Liver (tissue), 8 donors: ENCODE measurements at regions not wholly inside any gene's neighbourhood (a gene's known extent, or its start where the extent isn't known, plus 50 kb on each side); places are given as distances from the start of the nearest gene placed in this dataset.

Experiments used
- DNase-seq: peaks from one replicate; pipeline ENCODE4 v3.0.0-alpha.2; 2017; ENCODE audit warnings: low spot score
- H3K27ac ChIP-seq, 2 donors: one replicate each; pipeline ENCODE4 v1.7.0; 2013; ENCODE audit warnings: inconsistent platforms in 2 of 2, low read length in 2 of 2, control low read depth in 1 of 2, low read depth in 1 of 2, mild to moderate bottlenecking in 1 of 2
- H3K27me3 ChIP-seq, 4 donors: one replicate each; pipeline versions ENCODE4 v1.6.1 to v1.7.0; 2013; ENCODE audit warnings: low read length in 3 of 4, inconsistent platforms in 1 of 4, mild to moderate bottlenecking in 1 of 4, moderate library complexity in 1 of 4; ENCODE audit not compliant: control insufficient read depth in 4 of 4, insufficient read depth in 4 of 4
- H3K36me3 ChIP-seq, 4 donors: one replicate each; pipeline versions ENCODE4 v1.6.1 to v1.7.0; 2013; ENCODE audit warnings: low read length in 3 of 4, mild to moderate bottlenecking in 3 of 4, low read depth in 1 of 4, moderate library complexity in 1 of 4; ENCODE audit not compliant: control insufficient read depth in 4 of 4, insufficient read depth in 3 of 4
- H3K4me1 ChIP-seq, 4 donors: one replicate each; pipeline versions ENCODE4 v1.6.1 to v1.7.0; 2013; ENCODE audit warnings: low read length in 3 of 4, mild to moderate bottlenecking in 3 of 4, moderate library complexity in 1 of 4; ENCODE audit not compliant: control insufficient read depth in 4 of 4, insufficient read depth in 4 of 4
- H3K4me3 ChIP-seq, 3 donors: one replicate each; pipeline versions ENCODE4 v1.6.1 to v1.7.0; 2013; ENCODE audit warnings: low read length in 3 of 3, control low read depth in 1 of 3, low read depth in 1 of 3, mild to moderate bottlenecking in 1 of 3
- H3K9ac ChIP-seq, 2 donors: one replicate each; pipeline ENCODE4 v1.7.0; 2013; ENCODE audit warnings: low read length in 2 of 2, mild to moderate bottlenecking in 2 of 2, moderate library complexity in 2 of 2, control low read depth in 1 of 2, low read depth in 1 of 2
- H3K9me3 ChIP-seq, 4 donors: one replicate each; pipeline versions ENCODE4 v1.6.1 to v1.7.0; 2013; ENCODE audit warnings: low read length in 3 of 4; ENCODE audit not compliant: control insufficient read depth in 4 of 4
- CTCF ChIP-seq: fragments of 150-350 bp; IDR thresholded peaks from 2 replicates; pipeline ENCODE4 v1.5.1; 2017; ENCODE audit warnings: improper control_type of control experiment, low read depth, low read length; ENCODE audit not compliant: missing input control
- EGR1 ChIP-seq, 2 donors: IDR thresholded peaks; 2 replicates each; pipeline ENCODE4 v1.6.1; 2016 to 2018; ENCODE audit warnings: antibody characterized with exemption in 2 of 2, low read depth in 2 of 2
- FOXA1 ChIP-seq: IDR thresholded peaks from 2 replicates; pipeline ENCODE4 v1.6.1; 2016; ENCODE audit warnings: antibody characterized with exemption
- FOXA2 ChIP-seq: IDR thresholded peaks from 2 replicates; pipeline ENCODE4 v1.6.1; 2016; ENCODE audit warnings: antibody characterized with exemption
- HNF4A ChIP-seq, 2 donors: conservative IDR thresholded peaks; 2 replicates each; pipeline ENCODE4 v1.6.1; 2016; ENCODE audit warnings: antibody characterized with exemption in 2 of 2, mild to moderate bottlenecking in 2 of 2
- HNF4G ChIP-seq: IDR thresholded peaks from 2 replicates; pipeline ENCODE4 v1.6.1; 2016; ENCODE audit warnings: antibody characterized with exemption
- JUND ChIP-seq, 2 donors: IDR thresholded peaks; 2 replicates each; pipeline ENCODE4 v1.6.1; 2016; ENCODE audit warnings: antibody characterized with exemption in 2 of 2
- MAX ChIP-seq: IDR thresholded peaks from 2 replicates; pipeline ENCODE4 v1.6.1; 2016; ENCODE audit warnings: antibody characterized with exemption
- RXRA ChIP-seq, 2 donors: IDR thresholded peaks; 2 replicates each; pipeline ENCODE4 v1.6.1; 2017 to 2018; ENCODE audit warnings: antibody characterized with exemption in 2 of 2, mild to moderate bottlenecking in 1 of 2
- SP1 ChIP-seq: IDR thresholded peaks from 2 replicates; pipeline ENCODE4 v1.6.1; 2018; ENCODE audit warnings: antibody characterized with exemption, mild to moderate bottlenecking
- TAF1 ChIP-seq: conservative IDR thresholded peaks from 2 replicates; pipeline ENCODE4 v1.6.1; 2016; ENCODE audit warnings: antibody characterized with exemption, mild to moderate bottlenecking
- YY1 ChIP-seq: IDR thresholded peaks from 2 replicates; pipeline ENCODE4 v1.6.1; 2016; ENCODE audit warnings: antibody characterized with exemption, mild to moderate bottlenecking
- ZBTB33 ChIP-seq: IDR thresholded peaks from 2 replicates; pipeline ENCODE4 v1.6.1; 2016; ENCODE audit warnings: antibody characterized with exemption
- WGBS: extraction: QIAGEN DNeasy Blood & Tissue Kit; methylation state at CpG from one replicate; pipeline ENCODE4 v1.1.7; 2013; 5-methylcytosine and 5-hydroxymethylcytosine counted together
- TF ChIP-seq, protein P1 (sequence below): IDR thresholded peaks from 2 replicates; pipeline ENCODE4 v1.6.1; 2016; ENCODE audit warnings: antibody characterized with exemption
- TF ChIP-seq, protein P2 (sequence below): IDR thresholded peaks from 2 replicates; pipeline ENCODE4 v1.6.1; 2016; ENCODE audit warnings: antibody characterized with exemption, mild to moderate bottlenecking
- donor health status: healthy.
- donor health status: healthy.
- donor health status: healthy.
- donor health status: healthy.
- donor health status: healthy.

- DNase-seq: no peak
- Histone ChIP-seq H3K9me3 (no peaks in the 10 kb centered on the region), H3K36me3 (no peaks in the 10 kb centered on the region), H3K27me3 (no peaks in the 10 kb centered on the region), H3K27ac (no peak overlapping the region), H3K4me1 (no peaks in the 10 kb centered on the region), H3K9ac (no peak overlapping the region), H3K4me3 (no peak overlapping the region)
- WGBS: 58% methylated on average over 2 of the region's 2 CpGs
- TF ChIP-seq EGR1 (IDR thresholded peaks at IDR 0.05; ENCODE audit: low read depth in 2 of 2) (no peak), MAX (no peak), SP1 (no peak), RXRA (IDR thresholded peaks at IDR 0.05) (no peak), TAF1 (no peak), YY1 (no peak), ZBTB33 (no peak)
- TF ChIP-seq, protein P1, sequence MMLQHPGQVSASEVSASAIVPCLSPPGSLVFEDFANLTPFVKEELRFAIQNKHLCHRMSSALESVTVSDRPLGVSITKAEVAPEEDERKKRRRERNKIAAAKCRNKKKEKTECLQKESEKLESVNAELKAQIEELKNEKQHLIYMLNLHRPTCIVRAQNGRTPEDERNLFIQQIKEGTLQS: no peak
Measured at GRCh38 chrY:8814143-8814542, 523.1 kb upstream of the TSPY4 start.

DNA sequence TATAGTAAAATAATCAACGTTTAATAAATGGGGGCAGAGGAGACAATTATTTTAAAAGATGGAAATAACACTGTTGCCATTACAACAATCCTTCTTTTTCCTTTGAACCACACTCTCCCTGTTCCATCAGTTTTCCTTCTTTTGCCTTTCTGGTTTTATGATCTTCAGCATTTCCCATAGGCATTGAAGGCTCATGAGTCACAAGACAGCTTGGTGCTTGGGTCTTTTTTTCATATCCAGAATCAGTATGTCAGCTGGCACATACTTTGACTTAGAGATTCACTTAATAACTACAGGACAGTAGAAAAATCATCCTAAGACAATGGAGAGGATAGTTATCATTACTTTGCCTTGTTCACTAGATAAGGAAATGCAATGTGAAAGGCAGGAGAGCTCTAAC, 521.6 kb upstream of the TSPY4 start:
- DNase-seq: no peak
- TF ChIP-seq YY1 (no peak), CTCF (no peak), MAX (no peak), HNF4G (no peak), TAF1 (no peak), JUND (IDR thresholded peaks at IDR 0.05) (no peak), FOXA1 (no peak), EGR1 (IDR thresholded peaks at IDR 0.05; ENCODE audit: low read depth in 2 of 2) (no peak), FOXA2 (no peak), HNF4A (conservative IDR thresholded peaks at IDR 0.05) (no peak), RXRA (IDR thresholded peaks at IDR 0.05) (no peak)
- TF ChIP-seq, protein P1: no peak
- TF ChIP-seq, protein P2, sequence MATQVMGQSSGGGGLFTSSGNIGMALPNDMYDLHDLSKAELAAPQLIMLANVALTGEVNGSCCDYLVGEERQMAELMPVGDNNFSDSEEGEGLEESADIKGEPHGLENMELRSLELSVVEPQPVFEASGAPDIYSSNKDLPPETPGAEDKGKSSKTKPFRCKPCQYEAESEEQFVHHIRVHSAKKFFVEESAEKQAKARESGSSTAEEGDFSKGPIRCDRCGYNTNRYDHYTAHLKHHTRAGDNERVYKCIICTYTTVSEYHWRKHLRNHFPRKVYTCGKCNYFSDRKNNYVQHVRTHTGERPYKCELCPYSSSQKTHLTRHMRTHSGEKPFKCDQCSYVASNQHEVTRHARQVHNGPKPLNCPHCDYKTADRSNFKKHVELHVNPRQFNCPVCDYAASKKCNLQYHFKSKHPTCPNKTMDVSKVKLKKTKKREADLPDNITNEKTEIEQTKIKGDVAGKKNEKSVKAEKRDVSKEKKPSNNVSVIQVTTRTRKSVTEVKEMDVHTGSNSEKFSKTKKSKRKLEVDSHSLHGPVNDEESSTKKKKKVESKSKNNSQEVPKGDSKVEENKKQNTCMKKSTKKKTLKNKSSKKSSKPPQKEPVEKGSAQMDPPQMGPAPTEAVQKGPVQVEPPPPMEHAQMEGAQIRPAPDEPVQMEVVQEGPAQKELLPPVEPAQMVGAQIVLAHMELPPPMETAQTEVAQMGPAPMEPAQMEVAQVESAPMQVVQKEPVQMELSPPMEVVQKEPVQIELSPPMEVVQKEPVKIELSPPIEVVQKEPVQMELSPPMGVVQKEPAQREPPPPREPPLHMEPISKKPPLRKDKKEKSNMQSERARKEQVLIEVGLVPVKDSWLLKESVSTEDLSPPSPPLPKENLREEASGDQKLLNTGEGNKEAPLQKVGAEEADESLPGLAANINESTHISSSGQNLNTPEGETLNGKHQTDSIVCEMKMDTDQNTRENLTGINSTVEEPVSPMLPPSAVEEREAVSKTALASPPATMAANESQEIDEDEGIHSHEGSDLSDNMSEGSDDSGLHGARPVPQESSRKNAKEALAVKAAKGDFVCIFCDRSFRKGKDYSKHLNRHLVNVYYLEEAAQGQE: no peak
- H3K27me3 ChIP-seq: no peaks in the 10 kb centered on the region
- no peaks in the 10 kb centered on the region for H3K4me1 ChIP-seq
- 9% methylated on average over 1 of the region's 1 CpG for WGBS
- H3K27ac ChIP-seq: no peak overlapping the region
- H3K4me3 ChIP-seq: no peak overlapping the region
- H3K9me3 ChIP-seq: no peaks in the 10 kb centered on the region
- H3K9ac ChIP-seq: no peak overlapping the region
- no peaks in the 10 kb centered on the region for H3K36me3 ChIP-seq
